Prostate gland (tissue), 2 donors: ENCODE measurements at regions not wholly inside any gene's neighbourhood (a gene's known extent, or its start where the extent isn't known, plus 50 kb on each side); places are given as distances from the start of the nearest gene placed in this dataset.

Experiments used
- DNase-seq: peaks from one replicate; pipeline ENCODE4 v3.0.0-alpha.2; 2019; ENCODE audit warnings: low spot score
- H3K27ac ChIP-seq, 2 donors: fragments of 200-600 bp; sonication (generic); 2 replicates each; pipeline ENCODE4 v1.5.1; 2017 to 2019
- H3K27me3 ChIP-seq: fragments of 200-600 bp; sonication (generic); replicated peaks from 2 replicates; pipeline ENCODE4 v1.5.1; 2019; ENCODE audit not compliant: insufficient read depth
- H3K36me3 ChIP-seq, 2 donors: fragments of 200-600 bp; sonication (generic); 1 replicate in 1 of 2; 2 replicates in 1 of 2; pipeline versions ENCODE4 v1.5.1 to v1.8.1; 2017 to 2019
- H3K4me1 ChIP-seq: fragments of 200-600 bp; sonication (generic); replicated peaks from 2 replicates; pipeline ENCODE4 v1.5.1; 2019
- H3K4me3 ChIP-seq, 2 donors: fragments of 200-600 bp; sonication (generic); 2 replicates each; pipeline ENCODE4 v1.5.1; 2017 to 2019
- H3K9me3 ChIP-seq: fragments of 200-600 bp; sonication (generic); 2 replicates; pipeline ENCODE4 v1.5.1; 2017
- POLR2A ChIP-seq: fragments of 450-650 bp; IDR thresholded peaks from one replicate; pipeline ENCODE4 v1.6.1; 2016; ENCODE audit warnings: antibody characterized with exemption, mild to moderate bottlenecking
- POLR2AphosphoS5 ChIP-seq: sonication (generic); formaldehyde crosslinking; IDR thresholded peaks from one replicate; pipeline ENCODE4 v1.6.1; 2017; ENCODE audit warnings: antibody characterized with exemption
- WGBS: methylation state at CpG from one replicate; pipeline ENCODE4 v1.1.5; 2018; 5-methylcytosine and 5-hydroxymethylcytosine counted together
- intact Hi-C: fragments of 100-400 bp; cut with DNase I; formaldehyde crosslinking; loops from one replicate; pipeline ENCODE4 v1.14.2; 2022
- TF ChIP-seq, protein P1 (sequence below), 4 experiments: fragments of 200-600 bp in 2 of 4; fragments of 450-650 bp in 2 of 4; sonication (generic) in 2 of 4; IDR thresholded peaks; 1 replicate in 3 of 4; 2 replicates in 1 of 4; pipeline ENCODE4 v1.5.1; 2016 to 2019; ENCODE audit warnings: antibody characterized with exemption in 4 of 4, mild to moderate bottlenecking in 2 of 4, moderate library complexity in 2 of 4

DNA sequence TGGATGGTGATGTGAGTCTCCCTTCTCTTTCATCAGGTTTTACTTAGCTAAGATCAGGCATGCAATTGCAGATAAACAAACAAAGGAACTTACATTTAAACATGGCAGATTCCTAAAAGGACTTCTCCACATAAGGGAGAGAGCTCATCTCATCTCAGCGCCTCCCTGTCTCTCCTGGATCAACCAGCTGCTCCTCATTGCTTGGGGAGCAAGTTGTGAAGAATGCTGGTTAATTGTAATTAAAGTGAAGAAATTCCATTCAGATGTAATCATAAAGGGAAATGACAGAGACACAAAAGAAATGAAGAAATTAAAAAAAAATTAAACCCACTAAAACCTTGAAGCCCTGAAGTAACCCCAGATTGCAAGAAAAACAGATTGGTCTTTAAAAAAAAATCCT, 104.4 kb upstream of the DIO2 start:
- no peak for DNase-seq
- Histone ChIP-seq H3K4me1 (no peaks in the 10 kb centered on the region), H3K27me3 (no peaks in the 10 kb centered on the region), H3K36me3 (no peaks in the 10 kb centered on the region), H3K4me3 (no peak overlapping the region), H3K9me3 (no peaks in the 10 kb centered on the region), H3K27ac (no peak overlapping the region)
- intact Hi-C loops, result no loop called here
- TF ChIP-seq, protein P1, sequence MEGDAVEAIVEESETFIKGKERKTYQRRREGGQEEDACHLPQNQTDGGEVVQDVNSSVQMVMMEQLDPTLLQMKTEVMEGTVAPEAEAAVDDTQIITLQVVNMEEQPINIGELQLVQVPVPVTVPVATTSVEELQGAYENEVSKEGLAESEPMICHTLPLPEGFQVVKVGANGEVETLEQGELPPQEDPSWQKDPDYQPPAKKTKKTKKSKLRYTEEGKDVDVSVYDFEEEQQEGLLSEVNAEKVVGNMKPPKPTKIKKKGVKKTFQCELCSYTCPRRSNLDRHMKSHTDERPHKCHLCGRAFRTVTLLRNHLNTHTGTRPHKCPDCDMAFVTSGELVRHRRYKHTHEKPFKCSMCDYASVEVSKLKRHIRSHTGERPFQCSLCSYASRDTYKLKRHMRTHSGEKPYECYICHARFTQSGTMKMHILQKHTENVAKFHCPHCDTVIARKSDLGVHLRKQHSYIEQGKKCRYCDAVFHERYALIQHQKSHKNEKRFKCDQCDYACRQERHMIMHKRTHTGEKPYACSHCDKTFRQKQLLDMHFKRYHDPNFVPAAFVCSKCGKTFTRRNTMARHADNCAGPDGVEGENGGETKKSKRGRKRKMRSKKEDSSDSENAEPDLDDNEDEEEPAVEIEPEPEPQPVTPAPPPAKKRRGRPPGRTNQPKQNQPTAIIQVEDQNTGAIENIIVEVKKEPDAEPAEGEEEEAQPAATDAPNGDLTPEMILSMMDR (IDR thresholded peaks at IDR 0.05), result no peak
- no peak for TF ChIP-seq POLR2AphosphoS5
- TF ChIP-seq POLR2A, result no peak
- WGBS, result 91% methylated on average over 1 of the region's 1 CpG

DNA sequence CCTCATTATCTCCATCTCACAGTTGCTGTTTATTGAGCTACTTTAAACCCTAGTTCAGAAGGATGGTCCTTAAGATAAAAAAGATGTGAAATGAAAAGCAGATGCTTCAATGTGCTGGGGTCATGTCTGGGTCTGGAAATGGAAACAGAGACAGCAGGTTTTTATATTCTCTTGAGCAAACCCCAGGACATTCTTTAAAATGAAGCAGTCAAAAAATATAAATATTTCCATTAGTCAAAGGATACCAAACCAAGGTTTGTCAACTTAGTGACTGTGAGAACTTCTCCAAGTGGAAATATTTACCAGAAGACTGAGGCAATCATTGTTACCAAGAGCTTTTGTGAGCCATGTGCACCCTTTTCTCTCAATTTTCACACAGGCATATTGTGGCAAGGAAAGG, 102.5 kb upstream of the DIO2 start:
- H3K4me3 ChIP-seq, result no peak overlapping the region
- intact Hi-C loops, result no loop called here
- DNase-seq, result no peak
- H3K27me3 ChIP-seq, result no peaks in the 10 kb centered on the region
- TF ChIP-seq POLR2AphosphoS5 (no peak), POLR2A (no peak)
- TF ChIP-seq, protein P1 (IDR thresholded peaks at IDR 0.05), result no peak
- H3K36me3 ChIP-seq, result no peaks in the 10 kb centered on the region
- no peak overlapping the region for H3K27ac ChIP-seq
- H3K4me1 ChIP-seq, result no peaks in the 10 kb centered on the region
- no peaks in the 10 kb centered on the region for H3K9me3 ChIP-seq

DNA sequence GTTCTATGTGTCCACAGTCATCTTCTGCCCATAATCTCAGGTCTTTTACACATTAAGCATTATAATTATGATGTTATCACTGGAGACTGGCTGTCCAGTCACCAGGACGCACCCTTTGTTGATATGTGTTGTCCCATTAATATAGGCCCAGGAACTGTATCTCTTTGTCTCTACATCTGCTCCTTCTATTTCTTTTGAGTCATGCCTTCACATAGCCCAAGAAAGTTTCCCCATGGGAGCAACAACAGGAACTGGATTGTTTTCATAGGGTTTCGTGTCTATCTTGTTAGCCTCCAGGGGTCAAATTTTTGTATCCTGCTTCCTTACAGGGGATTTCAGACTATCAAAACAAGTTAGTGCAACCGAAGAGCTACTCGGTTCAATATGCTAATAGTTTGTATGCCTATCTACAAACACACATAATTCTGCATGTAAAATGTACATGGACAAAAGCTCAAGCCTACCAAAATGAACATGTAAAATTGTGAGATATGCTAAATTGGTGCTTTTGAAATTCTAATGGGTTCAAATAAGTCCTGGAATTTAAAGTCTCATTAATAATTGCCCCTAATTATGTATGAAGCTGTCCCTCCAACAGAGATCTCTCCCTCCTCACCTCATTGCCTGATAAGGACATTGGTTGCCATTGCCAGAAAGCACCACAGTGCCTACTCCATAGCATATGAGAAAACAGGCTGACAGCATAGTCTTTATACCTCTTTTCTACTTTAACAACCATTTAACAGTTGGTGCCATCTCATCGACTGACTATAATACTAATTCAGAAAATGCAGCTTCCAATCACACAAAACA, 99.8 kb upstream of the DIO2 start:
- no peak overlapping the region for H3K4me3 ChIP-seq
- H3K9me3 ChIP-seq, result no peaks in the 10 kb centered on the region
- no peak for DNase-seq
- H3K36me3 ChIP-seq, result no peaks in the 10 kb centered on the region
- TF ChIP-seq POLR2A, result no peak
- H3K27me3 ChIP-seq, result no peaks in the 10 kb centered on the region
- intact Hi-C loops, result no loop called here
- H3K27ac ChIP-seq, result no peak overlapping the region
- 83% methylated on average over 5 of the region's 5 CpGs for WGBS
- no peaks in the 10 kb centered on the region for H3K4me1 ChIP-seq

DNA sequence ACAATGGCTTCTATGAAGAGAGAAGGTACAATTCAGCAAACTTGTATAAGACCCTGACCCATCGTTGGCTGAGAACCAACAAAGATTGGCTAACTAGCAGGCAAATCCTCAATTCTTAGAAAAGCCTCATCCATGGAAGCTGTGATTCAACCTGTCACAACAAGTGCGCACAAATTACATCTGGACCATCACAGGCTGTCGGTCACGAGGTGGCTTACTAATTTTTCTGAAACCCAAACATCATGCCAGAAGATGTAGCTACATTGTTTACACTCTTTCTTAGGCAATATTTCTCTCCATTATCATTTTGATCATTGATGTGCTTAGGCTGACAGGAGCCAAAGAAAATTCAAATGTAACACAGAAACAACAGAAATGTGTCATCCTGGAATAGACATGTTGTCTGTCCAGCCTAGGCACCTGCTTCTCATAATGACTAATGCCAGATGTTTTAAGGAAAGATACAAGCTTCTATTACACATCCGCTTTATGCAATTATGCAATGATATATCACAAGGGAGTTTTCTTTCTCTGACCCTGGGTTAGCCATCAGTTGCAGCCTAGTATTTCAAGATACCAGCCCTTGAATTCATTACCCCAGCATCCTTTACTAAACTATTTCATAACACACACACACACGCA, 92.9 kb upstream of the DIO2 start:
- 51% methylated on average over 6 of the region's 6 CpGs for WGBS
- Histone ChIP-seq H3K27ac (no peak overlapping the region), H3K27me3 (no peaks in the 10 kb centered on the region), H3K36me3 (no peaks in the 10 kb centered on the region), H3K4me1 (no peaks in the 10 kb centered on the region), H3K4me3 (no peak overlapping the region), H3K9me3 (no peaks in the 10 kb centered on the region)
- no peak for TF ChIP-seq POLR2AphosphoS5
- no peak for TF ChIP-seq POLR2A
- TF ChIP-seq, protein P1 (IDR thresholded peaks at IDR 0.05), result no peak
- DNase-seq, result no peak
- intact Hi-C loops, result no loop called here

DNA sequence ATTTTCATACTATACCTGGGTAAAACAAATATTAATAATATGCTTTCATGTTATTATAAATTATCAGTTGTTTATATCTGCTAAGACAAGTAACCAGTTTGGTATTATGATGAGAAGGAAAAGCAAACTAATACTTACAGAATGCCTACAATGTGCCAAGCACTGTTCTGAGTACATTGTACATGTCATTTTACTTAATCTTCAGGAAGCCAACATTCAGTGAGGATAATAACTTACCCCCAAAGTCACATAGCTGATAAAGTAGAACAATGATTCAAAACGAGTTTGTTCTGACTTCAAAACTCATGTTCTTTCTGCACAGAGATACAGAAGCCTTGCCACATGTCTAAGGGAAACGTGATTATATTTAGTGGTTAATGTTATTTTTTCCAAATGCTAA, 89.0 kb upstream of the DIO2 start:
- H3K27ac ChIP-seq, result no peak overlapping the region
- intact Hi-C loops, result no loop called here
- 73% methylated on average over 2 of the region's 2 CpGs for WGBS

More for the DNA sequence above, 89.0 kb upstream of the DIO2 start:
- Histone ChIP-seq H3K9me3 (no peaks in the 10 kb centered on the region), H3K27me3 (no peaks in the 10 kb centered on the region), H3K4me1 (no peaks in the 10 kb centered on the region), H3K36me3 (no peaks in the 10 kb centered on the region), H3K4me3 (no peak overlapping the region)
- TF ChIP-seq POLR2AphosphoS5, result no peak
- TF ChIP-seq, protein P1 (IDR thresholded peaks at IDR 0.05), result no peak
- TF ChIP-seq POLR2A, result no peak
- no peak for DNase-seq
